SIG-M5 (cell line): ENCODE measurements at regions not wholly inside any gene's neighbourhood (a gene's known extent, or its start where the extent isn't known, plus 50 kb on each side); places are given as distances from the start of the nearest gene placed in this dataset.
"Not testable (repeated sequence)": the region's sequence is repeated elsewhere in the genome, so short reads cannot be mapped to it uniquely, and the experiment has no call there.

ENCODE experiments used
- DNase-seq: peaks from one replicate; lab custom pipeline; 2025; lab: John Stamatoyannopoulos, UW

DNA sequence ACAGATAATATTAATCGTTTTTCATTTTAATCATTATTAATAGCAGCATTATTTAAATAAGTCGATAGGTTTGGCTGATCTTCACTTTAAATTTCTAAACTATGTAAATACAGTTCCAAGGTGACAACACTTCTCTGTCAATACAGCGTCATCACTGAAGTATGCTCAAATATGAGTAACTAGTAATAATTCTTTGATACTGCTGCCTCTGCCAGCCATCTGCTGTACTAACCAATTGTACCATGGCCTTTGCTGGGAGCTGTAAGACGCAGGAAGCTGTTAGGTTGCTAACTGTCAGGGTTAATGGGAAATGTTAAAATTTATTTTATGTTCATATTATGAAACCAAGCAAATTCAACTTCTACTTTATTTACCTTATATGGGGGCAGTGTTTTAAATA is 1650.5 kb upstream of the LRRTM3 start:
- DNase-seq, result no peak

DNA sequence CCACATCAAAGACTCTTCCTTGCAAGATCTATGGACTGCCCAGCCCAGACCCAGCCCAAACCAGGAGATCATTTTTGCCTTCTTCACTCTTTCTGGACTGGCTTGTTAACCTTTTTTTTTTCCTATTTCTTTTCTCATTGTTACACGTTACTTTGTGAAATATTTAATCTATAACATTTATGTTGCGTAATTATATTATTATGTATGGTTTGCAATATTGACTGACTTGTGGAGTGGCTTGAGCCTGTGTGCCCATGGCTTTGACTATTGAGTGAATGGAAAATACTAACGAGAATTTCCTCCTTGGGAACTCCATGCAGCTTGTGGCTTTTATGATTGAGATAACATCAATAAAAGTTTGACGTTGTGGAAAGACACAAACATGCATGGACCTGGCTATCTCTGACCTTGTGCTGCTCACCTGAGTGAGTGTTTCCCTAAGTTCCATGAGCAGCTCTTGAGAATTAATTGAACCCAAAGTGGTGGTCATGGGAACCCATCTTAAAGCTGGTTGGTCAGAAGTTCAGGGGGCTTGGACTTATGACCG is 1641.3 kb upstream of the LRRTM3 start:
- DNase-seq, result no peak

- DNase-seq, result not testable (repeated sequence)
Measured at GRCh38 chr10:65285726-65286125, 1640.1 kb upstream of the LRRTM3 start.

DNA sequence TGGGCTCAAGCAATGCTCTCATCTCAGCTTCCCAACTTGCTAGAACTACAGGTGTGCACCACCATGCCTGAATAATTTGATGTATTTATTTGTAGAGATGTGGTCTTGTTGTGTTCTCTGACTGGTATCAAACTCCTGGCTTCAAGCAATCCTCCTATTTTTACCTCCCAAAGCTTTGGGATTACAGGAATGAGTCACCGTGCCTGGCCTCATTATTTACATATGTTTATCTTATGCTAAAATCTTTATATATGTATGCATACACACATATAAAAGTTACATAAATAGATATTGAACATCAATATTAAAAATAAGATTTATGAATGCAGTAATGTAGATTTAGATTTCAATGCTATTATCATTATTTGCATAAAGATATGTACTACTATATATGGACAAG is 1634.5 kb upstream of the LRRTM3 start:
- DNase-seq, result no peak

- DNase-seq, result no peak
Measured at GRCh38 chr10:65292551-65292950, 1633.3 kb upstream of the LRRTM3 start.

DNA sequence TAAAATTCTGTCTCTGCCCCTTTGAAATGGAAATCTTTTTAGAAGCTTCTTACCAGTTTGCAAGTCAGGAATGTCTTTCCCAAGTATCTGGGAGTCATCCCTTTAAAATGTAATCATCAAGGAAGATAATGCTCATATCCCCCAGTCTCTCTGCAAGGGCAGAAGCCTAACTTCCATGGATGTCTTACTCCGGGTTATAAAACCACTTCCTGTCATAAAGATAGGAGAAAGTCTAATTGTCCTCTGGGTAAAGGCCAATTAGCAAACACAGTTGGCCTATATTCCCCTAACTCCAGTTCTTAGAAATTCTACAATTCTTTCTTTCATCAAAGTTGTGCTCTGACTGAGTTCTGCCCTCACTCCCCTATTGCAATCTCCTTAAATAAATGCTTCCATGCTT is 1631.5 kb upstream of the LRRTM3 start:
- DNase-seq, result no peak

GRCh38 chr10:65301181-65301580 is 1624.7 kb upstream of the LRRTM3 start:
- DNase-seq, result no peak

GRCh38 chr10:65306201-65306600 is 1619.6 kb upstream of the LRRTM3 start:
- DNase-seq, result no peak

GRCh38 chr10:65312876-65313275 is 1613.0 kb upstream of the LRRTM3 start:
- DNase-seq, result no peak

DNA sequence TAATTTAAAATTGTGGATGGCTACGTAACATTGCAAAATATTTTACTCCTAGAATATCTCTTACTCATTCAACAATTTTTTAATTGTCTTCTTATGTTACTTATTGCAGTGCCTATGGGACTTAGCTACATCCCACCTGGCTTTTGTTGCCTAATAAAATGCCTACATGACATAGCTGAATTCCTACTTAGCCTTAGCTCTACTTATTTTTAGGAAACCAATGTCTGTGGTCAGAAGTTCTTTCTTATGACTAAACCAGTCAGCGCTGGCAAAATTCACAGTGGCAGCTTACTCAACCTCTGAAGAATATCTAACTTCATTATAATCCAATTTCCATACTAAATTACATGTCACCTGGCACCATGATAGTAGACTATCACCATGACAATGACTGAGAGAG is 1612.4 kb upstream of the LRRTM3 start:
- DNase-seq, result no peak

DNA sequence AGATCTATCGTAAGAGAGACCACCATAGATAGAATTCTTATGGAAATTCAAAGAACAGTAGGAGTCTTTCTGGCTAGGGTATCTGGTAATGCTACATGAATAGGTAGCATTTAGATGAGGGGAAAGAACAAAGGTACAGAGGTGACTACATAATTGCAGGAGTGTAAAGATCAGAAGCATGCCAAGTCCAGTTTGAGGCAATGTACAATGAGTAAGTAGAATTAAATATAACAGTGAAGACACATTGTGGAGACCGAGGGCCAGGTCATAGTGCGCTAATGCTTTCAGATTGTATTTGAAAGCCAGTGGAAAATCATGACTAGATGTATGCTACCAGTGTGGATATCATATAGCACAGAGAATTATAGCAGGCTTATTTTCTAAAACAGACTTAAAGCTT is 1611.6 kb upstream of the LRRTM3 start:
- no peak for DNase-seq

DNA sequence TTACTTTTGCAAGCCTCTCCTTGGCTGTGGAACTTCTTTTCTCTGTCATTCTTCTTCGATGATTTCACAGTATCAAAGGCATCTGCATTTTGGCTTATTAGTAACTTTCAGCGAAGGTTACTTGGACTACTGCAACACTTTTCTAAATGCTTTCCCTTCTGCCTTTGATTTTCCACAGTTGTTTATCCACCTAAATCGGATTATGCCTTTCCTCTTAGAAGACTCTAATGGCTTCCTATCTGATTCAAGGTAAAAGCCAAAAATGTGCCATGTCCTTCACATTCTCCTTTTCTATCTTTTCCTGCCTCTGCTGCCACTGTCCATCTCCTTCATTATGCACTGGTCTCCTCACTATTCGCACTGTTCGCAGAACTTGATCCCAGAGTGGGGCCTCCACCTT is 1606.3 kb upstream of the LRRTM3 start:
- no peak for DNase-seq

GRCh38 chr10:65320236-65321026 is 1605.4 kb upstream of the LRRTM3 start:
- DNase-seq, result no peak

GRCh38 chr10:65323802-65324201 is 1602.0 kb upstream of the LRRTM3 start:
- DNase-seq, result no peak

DNA sequence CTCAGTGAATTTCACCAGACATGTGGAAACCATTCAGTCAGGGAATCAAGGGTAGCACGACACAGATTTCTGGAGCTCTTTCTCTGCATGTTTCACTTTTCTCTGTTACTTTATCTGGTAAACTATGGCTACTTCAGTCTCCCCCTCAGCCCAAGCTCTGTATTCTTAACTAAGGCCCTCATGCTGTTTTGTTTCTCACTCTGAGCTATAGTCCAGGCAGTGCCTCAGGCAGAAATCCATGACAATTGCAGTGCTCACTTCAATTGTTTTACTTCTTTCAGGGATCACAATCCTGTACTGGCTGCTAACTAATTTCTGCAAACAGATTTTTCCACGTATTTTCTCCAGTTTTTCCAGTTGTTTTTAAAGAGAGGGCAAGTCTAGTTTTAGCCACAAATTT is 1599.9 kb upstream of the LRRTM3 start:
- DNase-seq, result no peak

- no peak for DNase-seq
Measured at GRCh38 chr10:65328486-65328885, 1597.3 kb upstream of the LRRTM3 start.

DNA sequence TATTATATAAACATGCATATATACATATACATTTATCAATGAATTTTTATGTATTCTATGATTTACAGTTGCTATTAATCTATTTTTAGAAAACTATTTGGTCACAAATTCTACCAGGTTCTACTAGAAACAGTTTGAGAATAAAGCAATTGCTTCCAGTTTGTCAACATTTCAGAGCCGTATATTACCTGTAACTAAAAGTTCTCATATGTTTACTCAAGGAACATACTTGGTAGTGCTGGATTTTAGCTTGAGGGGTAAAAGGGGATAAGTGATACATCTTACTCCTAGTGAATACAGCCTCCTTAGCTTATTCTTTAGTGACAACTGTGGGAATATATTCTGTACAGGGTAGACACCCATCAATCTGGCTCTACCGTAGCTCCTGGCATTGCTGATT is 1590.5 kb upstream of the LRRTM3 start:
- no peak for DNase-seq

DNA sequence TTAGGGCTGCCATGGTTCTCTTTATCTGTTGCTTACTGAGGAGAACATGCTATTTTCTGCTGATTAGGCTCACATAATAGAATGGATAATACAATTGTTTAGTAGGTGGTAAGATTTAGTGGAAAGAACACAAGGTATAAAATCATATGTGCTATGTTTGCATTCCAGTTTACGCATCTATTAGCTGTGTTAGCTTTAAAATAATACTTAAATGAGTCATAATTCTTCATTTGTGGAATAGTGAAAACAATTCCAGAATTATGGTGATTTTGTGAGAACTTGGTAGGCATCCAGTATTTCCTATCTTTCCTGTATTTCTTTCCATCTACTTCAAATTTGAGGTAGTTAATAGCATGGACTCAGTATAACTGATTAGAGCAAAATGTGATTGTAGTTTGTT is 1585.5 kb upstream of the LRRTM3 start:
- DNase-seq, result no peak

DNA sequence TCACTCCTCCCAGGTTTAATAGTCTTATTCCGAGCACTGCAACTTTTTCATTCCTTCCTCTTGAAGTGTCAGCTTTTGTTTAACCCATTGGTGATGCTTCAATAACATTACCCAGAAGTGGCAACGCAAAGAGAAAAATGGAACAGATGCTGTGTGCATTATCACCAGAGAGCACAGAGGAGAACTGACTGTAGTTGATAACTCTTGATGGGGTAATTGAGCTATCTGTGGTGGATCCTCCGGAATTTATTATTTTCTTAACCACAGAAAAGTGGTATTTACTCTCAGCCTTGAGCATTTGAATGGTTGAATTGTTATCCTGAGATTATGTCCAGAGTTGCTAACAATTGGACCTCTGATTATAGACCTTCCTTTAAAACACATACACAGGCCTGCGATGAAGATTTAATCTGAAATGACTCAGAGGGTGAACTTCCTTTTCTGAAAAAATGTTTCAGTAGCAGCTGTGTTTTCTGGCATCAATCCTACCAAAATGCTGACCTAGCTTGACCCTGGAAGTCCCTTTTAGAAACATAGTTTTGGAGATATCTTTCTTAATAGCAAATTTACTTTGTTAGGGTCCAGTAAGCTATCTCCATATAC is 1584.4 kb upstream of the LRRTM3 start:
- no peak for DNase-seq

- DNase-seq, result no peak
Measured at GRCh38 chr10:65342245-65342644, 1583.6 kb upstream of the LRRTM3 start.

DNA sequence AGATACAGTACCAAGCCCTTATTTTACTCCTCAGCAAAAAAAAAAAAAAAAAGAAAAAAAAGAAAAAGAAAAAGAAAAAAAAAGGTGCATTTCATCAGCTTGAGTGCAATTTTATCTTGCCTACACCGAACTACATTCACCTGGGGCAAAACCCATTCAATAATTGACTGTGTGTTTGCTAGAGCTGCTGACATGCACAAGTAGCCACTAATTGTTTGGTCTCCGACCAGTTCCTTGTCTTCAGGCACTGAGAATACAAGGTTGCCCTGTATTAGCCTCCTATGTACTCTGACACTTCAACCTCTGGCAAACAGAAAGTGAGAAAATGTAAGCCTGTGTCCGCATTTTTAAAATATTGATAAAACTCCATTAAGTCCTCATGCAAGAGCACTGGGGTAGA is 1579.4 kb upstream of the LRRTM3 start:
- DNase-seq, result no peak

DNA sequence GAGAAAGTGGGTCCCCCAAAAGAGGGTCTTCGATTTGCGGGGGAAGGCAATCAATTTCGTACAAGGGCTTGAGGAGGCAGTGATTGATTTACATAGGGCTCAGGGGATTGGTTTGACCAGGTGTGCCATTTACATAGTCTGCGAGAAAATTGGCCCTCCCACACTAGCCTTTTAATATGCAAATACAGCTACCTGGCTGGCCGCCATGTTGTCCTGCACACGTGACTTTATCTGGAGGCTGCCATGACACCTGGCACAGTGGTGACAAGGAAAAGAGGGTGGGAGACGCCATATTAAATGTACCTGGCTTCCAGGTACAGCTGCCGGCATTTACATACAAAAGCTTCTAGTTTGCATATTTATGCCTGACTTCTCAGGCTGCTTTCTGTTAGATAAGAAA is 1577.2 kb upstream of the LRRTM3 start:
- DNase-seq, result no peak

DNA sequence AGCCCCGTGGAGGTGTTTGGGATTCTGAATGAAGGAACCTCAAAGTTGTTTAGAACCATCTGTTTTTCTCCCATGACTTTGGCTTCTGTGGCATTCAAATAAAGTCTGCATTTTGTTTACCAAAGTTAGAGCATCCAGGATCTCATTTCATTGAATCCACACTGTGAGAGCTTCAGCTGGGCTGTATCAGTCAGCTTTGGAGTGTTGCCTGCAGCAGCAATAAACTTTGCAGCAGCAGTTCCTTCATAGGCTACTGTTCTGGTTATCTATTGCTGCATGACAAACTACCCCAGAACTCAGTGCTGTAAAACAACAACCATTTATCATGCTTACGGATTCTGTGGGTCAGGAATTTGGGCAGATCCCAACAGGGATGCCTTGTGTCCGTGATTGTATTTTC is 1575.2 kb upstream of the LRRTM3 start:
- no peak for DNase-seq
